CD4-positive, alpha-beta memory T cell (primary cell): ENCODE measurements at regions not wholly inside any gene's neighbourhood (a gene's known extent, or its start where the extent isn't known, plus 50 kb on each side); places are given as distances from the start of the nearest gene placed in this dataset.

Experiments used
- CTCF ChIA-PET: fragments of 350-600 bp; sonication (Branson Sonifier 250); formaldehyde crosslinking; loops from one replicate; lab custom pipeline; 2021; ENCODE audit warnings: inconsistent platforms; ENCODE audit not compliant: partially characterized antibody; lab: Charles Lee
- POLR2A ChIA-PET: fragments of 350-600 bp; sonication (Branson Sonifier 250); formaldehyde crosslinking; loops from one replicate; lab custom pipeline; 2021; ENCODE audit not compliant: partially characterized antibody; lab: Charles Lee
- DNase-seq, 5 donors: peaks; one replicate each; pipeline versions ENCODE4 v3.0.0 to v3.0.0-alpha.2; 2020 to 2022; ENCODE audit warnings: mixed read lengths in 1 of 5
- H3K27ac ChIP-seq: one replicate; pipeline ENCODE4 v1.7.0; 2013; ENCODE audit warnings: low read depth, low read length
- H3K27me3 ChIP-seq: 2 replicates; pipeline ENCODE4 v1.7.0; 2013; ENCODE audit warnings: mild to moderate bottlenecking, low read length, moderate library complexity; ENCODE audit not compliant: insufficient read depth
- H3K36me3 ChIP-seq: 2 replicates; pipeline ENCODE4 v1.7.0; 2013; ENCODE audit warnings: mild to moderate bottlenecking, low read length, moderate library complexity; ENCODE audit not compliant: insufficient read depth
- H3K4me1 ChIP-seq: 2 replicates; pipeline ENCODE4 v1.7.0; 2013; ENCODE audit warnings: mild to moderate bottlenecking, low read length, moderate library complexity; ENCODE audit not compliant: insufficient read depth
- H3K4me3 ChIP-seq, 2 donors: one replicate each; pipeline ENCODE4 v1.7.0; 2013; ENCODE audit warnings: low read length in 2 of 2, mild to moderate bottlenecking in 1 of 2
- H3K9me3 ChIP-seq, 2 donors: one replicate each; pipeline ENCODE4 v1.7.0; 2013; ENCODE audit warnings: low read length in 2 of 2, control low read depth in 1 of 2; ENCODE audit not compliant: control insufficient read depth in 1 of 2
- H3K27ac Mint-ChIP-seq, 7 donors: one replicate each; pipeline ENCODE4 v1.8.0; 2020 to 2021; ENCODE audit warnings: mixed read lengths in 7 of 7, mild to moderate bottlenecking in 6 of 7, inconsistent platforms in 3 of 7, moderate library complexity in 3 of 7
- H3K27me3 Mint-ChIP-seq, 2 donors: one replicate each; pipeline ENCODE4 v1.8.0; 2020 to 2021; ENCODE audit warnings: mixed read lengths in 2 of 2
- H3K36me3 Mint-ChIP-seq, 2 donors: one replicate each; pipeline ENCODE4 v1.8.0; 2020 to 2021; ENCODE audit warnings: mixed read lengths in 2 of 2, inconsistent platforms in 1 of 2, mild to moderate bottlenecking in 1 of 2
- H3K4me1 Mint-ChIP-seq, 4 donors: one replicate each; pipeline ENCODE4 v1.8.0; 2020 to 2021; ENCODE audit warnings: mixed read lengths in 4 of 4, mild to moderate bottlenecking in 1 of 4
- H3K4me3 Mint-ChIP-seq, 8 donors: one replicate each; pipeline ENCODE4 v1.8.0; 2020 to 2021; ENCODE audit warnings: mixed read lengths in 8 of 8, mild to moderate bottlenecking in 7 of 8, moderate library complexity in 6 of 8, inconsistent platforms in 3 of 8
- H3K9me3 Mint-ChIP-seq, 8 donors: one replicate each; pipeline ENCODE4 v1.8.0; 2020 to 2021; ENCODE audit warnings: mixed read lengths in 8 of 8, mild to moderate bottlenecking in 5 of 8, inconsistent platforms in 3 of 8, moderate library complexity in 1 of 8
- intact Hi-C: fragments of 100-400 bp; cut with micrococcal nuclease; formaldehyde crosslinking; loops from one replicate; pipeline ENCODE4 v1.15.1; 2023

- Mint-ChIP-seq H3K27me3 (peaks cover 4 to 6% of the 10 kb centered on the region in 2 donors), H3K27ac (no peak overlapping the region), H3K4me1 (no peaks in the 10 kb centered on the region), H3K9me3 (no peaks in the 10 kb centered on the region), H3K36me3 (no peaks in the 10 kb centered on the region), H3K4me3 (no peak overlapping the region)
- no peaks in the 10 kb centered on the region for H3K4me1 ChIP-seq
- no peaks in the 10 kb centered on the region for H3K9me3 ChIP-seq
- intact Hi-C loops: no loop called here
- H3K4me3 ChIP-seq: no peak overlapping the region
- no peak for DNase-seq
- ChIA-PET POLR2A (no interaction called here), CTCF (no interaction called here)
- H3K27ac ChIP-seq: no peak overlapping the region
- no peaks in the 10 kb centered on the region for H3K27me3 ChIP-seq
- no peaks in the 10 kb centered on the region for H3K36me3 ChIP-seq
Observed at GRCh38 chr2:236910781-236911495, 174.8 kb upstream of the COPS8 start.

GRCh38 chr2:236912326-236913120, 173.2 kb upstream of the COPS8 start:
- Mint-ChIP-seq H3K4me1 (no peaks in the 10 kb centered on the region), H3K36me3 (no peaks in the 10 kb centered on the region), H3K27ac (peak overlapping the region in 1 of 7 donors; percentile 29), H3K27me3 (peaks cover 4 to 6% of the 10 kb centered on the region in 2 donors), H3K9me3 (no peaks in the 10 kb centered on the region), H3K4me3 (no peak overlapping the region)
- intact Hi-C loops: no loop called here
- POLR2A ChIA-PET: no interaction called here
- no peaks in the 10 kb centered on the region for H3K27me3 ChIP-seq
- H3K27ac ChIP-seq: no peak overlapping the region
- H3K9me3 ChIP-seq: no peaks in the 10 kb centered on the region
- H3K4me3 ChIP-seq: no peak overlapping the region
- DNase-seq: no peak
- H3K4me1 ChIP-seq: no peaks in the 10 kb centered on the region
- no peaks in the 10 kb centered on the region for H3K36me3 ChIP-seq
- CTCF ChIA-PET: no interaction called here

- H3K27ac Mint-ChIP-seq: no peak overlapping the region
- Histone ChIP-seq H3K4me1 (no peaks in the 10 kb centered on the region), H3K36me3 (no peaks in the 10 kb centered on the region), H3K27ac (no peak overlapping the region), H3K9me3 (no peaks in the 10 kb centered on the region), H3K4me3 (no peak overlapping the region), H3K27me3 (no peaks in the 10 kb centered on the region)
- no peaks in the 10 kb centered on the region for H3K9me3 Mint-ChIP-seq
- ChIA-PET CTCF (no interaction called here), POLR2A (no interaction called here)
- H3K27me3 Mint-ChIP-seq: peaks cover 6 to 12% of the 10 kb centered on the region in 2 donors
- no peak overlapping the region for H3K4me3 Mint-ChIP-seq
- intact Hi-C loops: no loop called here
- DNase-seq: no peak
- H3K36me3 Mint-ChIP-seq: no peaks in the 10 kb centered on the region
- no peaks in the 10 kb centered on the region for H3K4me1 Mint-ChIP-seq
Observed at GRCh38 chr2:236915186-236915585, 170.5 kb upstream of the COPS8 start.

- Mint-ChIP-seq H3K36me3 (no peaks in the 10 kb centered on the region), H3K4me3 (no peak overlapping the region), H3K27me3 (peaks cover 7 to 12% of the 10 kb centered on the region in 2 donors), H3K9me3 (no peaks in the 10 kb centered on the region), H3K27ac (no peak overlapping the region), H3K4me1 (no peaks in the 10 kb centered on the region)
- no peak overlapping the region for H3K4me3 ChIP-seq
- no peaks in the 10 kb centered on the region for H3K4me1 ChIP-seq
- no peak for DNase-seq
- H3K36me3 ChIP-seq: no peaks in the 10 kb centered on the region
- intact Hi-C loops: no loop called here
- H3K27ac ChIP-seq: no peak overlapping the region
- CTCF ChIA-PET: no interaction called here
- POLR2A ChIA-PET: no interaction called here
- H3K27me3 ChIP-seq: no peaks in the 10 kb centered on the region
- no peaks in the 10 kb centered on the region for H3K9me3 ChIP-seq
Observed at GRCh38 chr2:236915726-236916125, 170.0 kb upstream of the COPS8 start.

- Mint-ChIP-seq H3K4me1 (no peaks in the 10 kb centered on the region), H3K27ac (no peak overlapping the region), H3K36me3 (no peaks in the 10 kb centered on the region), H3K4me3 (no peak overlapping the region), H3K27me3 (peaks cover 8 to 11% of the 10 kb centered on the region in 2 donors), H3K9me3 (no peaks in the 10 kb centered on the region)
- Histone ChIP-seq H3K4me1 (no peaks in the 10 kb centered on the region), H3K27me3 (no peaks in the 10 kb centered on the region), H3K36me3 (no peaks in the 10 kb centered on the region), H3K4me3 (no peak overlapping the region), H3K9me3 (no peaks in the 10 kb centered on the region), H3K27ac (no peak overlapping the region)
- intact Hi-C loops: no loop called here
- ChIA-PET POLR2A (no interaction called here), CTCF (no interaction called here)
- no peak for DNase-seq
Observed at GRCh38 chr2:236916181-236916580, 169.5 kb upstream of the COPS8 start.

- DNase-seq: no peak
- Mint-ChIP-seq H3K4me1 (no peaks in the 10 kb centered on the region), H3K9me3 (no peaks in the 10 kb centered on the region), H3K36me3 (no peaks in the 10 kb centered on the region), H3K4me3 (no peak overlapping the region), H3K27ac (no peak overlapping the region), H3K27me3 (peaks cover 8 to 11% of the 10 kb centered on the region in 2 donors)
- intact Hi-C loops: no loop called here
- Histone ChIP-seq H3K27me3 (no peaks in the 10 kb centered on the region), H3K4me1 (no peaks in the 10 kb centered on the region), H3K27ac (no peak overlapping the region), H3K9me3 (no peaks in the 10 kb centered on the region), H3K36me3 (no peaks in the 10 kb centered on the region), H3K4me3 (no peak overlapping the region)
- ChIA-PET POLR2A (no interaction called here), CTCF (no interaction called here)
Observed at GRCh38 chr2:236916651-236917050, 169.0 kb upstream of the COPS8 start.

- intact Hi-C loops: no loop called here
- Histone ChIP-seq H3K36me3 (no peaks in the 10 kb centered on the region), H3K4me3 (no peak overlapping the region), H3K4me1 (no peaks in the 10 kb centered on the region), H3K9me3 (no peaks in the 10 kb centered on the region), H3K27me3 (no peaks in the 10 kb centered on the region), H3K27ac (no peak overlapping the region)
- Mint-ChIP-seq H3K36me3 (no peaks in the 10 kb centered on the region), H3K4me1 (no peaks in the 10 kb centered on the region), H3K27ac (no peak overlapping the region), H3K9me3 (no peaks in the 10 kb centered on the region), H3K27me3 (peaks cover 8 to 11% of the 10 kb centered on the region in 2 donors), H3K4me3 (no peak overlapping the region)
- ChIA-PET CTCF (no interaction called here), POLR2A (no interaction called here)
- no peak for DNase-seq
Observed at GRCh38 chr2:236917164-236917563, 168.5 kb upstream of the COPS8 start.
